GM12878 (cell line): ENCODE measurements at regions not wholly inside any gene's neighbourhood (a gene's known extent, or its start where the extent isn't known, plus 50 kb on each side); places are given as distances from the start of the nearest gene placed in this dataset.

Source experiments
- HDAC6 ChIP-seq: fragments of 200-600 bp; sonication (generic); IDR thresholded peaks from one replicate; pipeline ENCODE4 v1.8.0; 2017; ENCODE audit warnings: antibody characterized with exemption; ENCODE audit not compliant: unreplicated experiment
- STAT3 ChIP-seq: IDR thresholded peaks from 2 replicates; pipeline ENCODE4 v1.6.1; 2011; ENCODE audit warnings: low read depth, low read length, improper control_type of control experiment
- TF ChIP-seq, protein P1 (sequence below), 3 experiments: IDR thresholded peaks in 2 of 3; conservative IDR thresholded peaks in 1 of 3; 2 replicates each; pipeline ENCODE4 v1.5.1; 2011; ENCODE audit warnings: low read depth in 3 of 3, low read length in 3 of 3, mild to moderate bottlenecking in 3 of 3, control low read depth in 2 of 3, moderate library complexity in 2 of 3, inconsistent platforms in 1 of 3, mixed read lengths in 1 of 3; ENCODE audit not compliant: control insufficient read depth in 2 of 3, insufficient read depth in 1 of 3; ENCODE audit errors: extremely low read depth in 1 of 3

DNA sequence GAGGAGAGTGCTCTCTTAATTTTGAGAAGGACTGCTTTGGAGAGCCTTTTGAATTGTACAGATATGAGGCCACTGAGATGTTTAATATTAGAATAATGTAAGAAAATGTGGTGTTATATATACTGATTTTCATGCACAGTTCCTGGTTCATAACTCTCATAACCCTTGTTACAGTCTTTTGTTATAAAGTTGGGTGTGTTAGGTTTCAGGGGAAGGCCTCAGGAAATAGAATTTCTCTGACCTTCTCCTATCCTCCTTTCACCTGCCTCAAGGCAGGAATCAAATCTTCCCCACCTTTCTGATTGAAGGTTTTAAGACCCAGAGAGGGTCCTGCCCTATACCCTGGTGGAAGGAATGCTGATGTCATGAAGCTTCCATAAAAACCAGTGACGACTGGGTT is 245.9 kb downstream of the NSUN3 start:
- TF ChIP-seq, protein P1, sequence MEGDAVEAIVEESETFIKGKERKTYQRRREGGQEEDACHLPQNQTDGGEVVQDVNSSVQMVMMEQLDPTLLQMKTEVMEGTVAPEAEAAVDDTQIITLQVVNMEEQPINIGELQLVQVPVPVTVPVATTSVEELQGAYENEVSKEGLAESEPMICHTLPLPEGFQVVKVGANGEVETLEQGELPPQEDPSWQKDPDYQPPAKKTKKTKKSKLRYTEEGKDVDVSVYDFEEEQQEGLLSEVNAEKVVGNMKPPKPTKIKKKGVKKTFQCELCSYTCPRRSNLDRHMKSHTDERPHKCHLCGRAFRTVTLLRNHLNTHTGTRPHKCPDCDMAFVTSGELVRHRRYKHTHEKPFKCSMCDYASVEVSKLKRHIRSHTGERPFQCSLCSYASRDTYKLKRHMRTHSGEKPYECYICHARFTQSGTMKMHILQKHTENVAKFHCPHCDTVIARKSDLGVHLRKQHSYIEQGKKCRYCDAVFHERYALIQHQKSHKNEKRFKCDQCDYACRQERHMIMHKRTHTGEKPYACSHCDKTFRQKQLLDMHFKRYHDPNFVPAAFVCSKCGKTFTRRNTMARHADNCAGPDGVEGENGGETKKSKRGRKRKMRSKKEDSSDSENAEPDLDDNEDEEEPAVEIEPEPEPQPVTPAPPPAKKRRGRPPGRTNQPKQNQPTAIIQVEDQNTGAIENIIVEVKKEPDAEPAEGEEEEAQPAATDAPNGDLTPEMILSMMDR (IDR thresholded peaks at IDR 0.05 in 2 of 3, conservative IDR thresholded peaks at IDR 0.05 in 1 of 3; ENCODE audit: control insufficient read depth in 2 of 3, extremely low read depth in 1 of 3, insufficient read depth in 1 of 3, low read depth in 3 of 3, low read length in 3 of 3), result no peak
- TF ChIP-seq STAT3, result no peak
- no peak for TF ChIP-seq HDAC6
